ENCODE measurements at regions not wholly inside any gene's neighbourhood (a gene's known extent, or its start where the extent isn't known, plus 50 kb on each side); places are given as distances from the start of the nearest gene placed in this dataset.
"Not testable (repeated sequence)": the region's sequence is repeated elsewhere in the genome, so short reads cannot be mapped to it uniquely, and the experiment has no call there.

- not testable (repeated sequence) for H2BK120ac ChIP-seq (ENCODE audit: low read depth, low read length, poor library complexity, severe bottlenecking); H2BK5ac ChIP-seq (ENCODE audit: insufficient read length, low read length); H4K8ac ChIP-seq (replicated peaks; ENCODE audit: insufficient read length, low read depth, low read length); H3K23me2 ChIP-seq (ENCODE audit: insufficient read length, low read depth, low read length, poor library complexity, severe bottlenecking); H3K4me3 Mint-ChIP-seq; H4K91ac ChIP-seq (ENCODE audit: insufficient read length, low read depth, low read length); H3K27ac ChIP-seq (ENCODE audit: insufficient read length, low read depth, low read length); H3K23ac ChIP-seq (ENCODE audit: insufficient read length, low read depth, low read length); H3T11ph ChIP-seq (ENCODE audit: low read length); H3K9me3 ChIP-seq (ENCODE audit: control insufficient read depth, low read depth, low read length); H3K14ac ChIP-seq (ENCODE audit: insufficient read depth, low read length); H3K4me1 Mint-ChIP-seq; H3K27me3 ChIP-seq (ENCODE audit: insufficient read depth, low read length); H2AFZ ChIP-seq (ENCODE audit: low read length); H3K36me3 Mint-ChIP-seq (ENCODE audit: insufficient read depth in 1 of 3, low read depth in 3 of 3); H3K9ac ChIP-seq (ENCODE audit: extremely low read depth, insufficient read length, low read length); H3K9me3 Mint-ChIP-seq; H3K4ac ChIP-seq (ENCODE audit: low read depth, low read length); H3K27ac Mint-ChIP-seq; H2BK12ac ChIP-seq (ENCODE audit: insufficient read length, low read depth, low read length); H2BK20ac ChIP-seq (ENCODE audit: low read depth, low read length, poor library complexity, severe bottlenecking); H3K4me1 ChIP-seq (ENCODE audit: insufficient read depth, low read length); H4K20me1 ChIP-seq (ENCODE audit: control insufficient read depth, insufficient read depth, insufficient read length); H3K79me2 ChIP-seq (ENCODE audit: insufficient read depth, low read length); H3K4me2 ChIP-seq (ENCODE audit: insufficient read depth, insufficient read length, low read length); H3K56ac ChIP-seq (ENCODE audit: insufficient read length, low read depth, low read length); H3K79me1 ChIP-seq (ENCODE audit: insufficient read depth, low read depth, low read length, poor library complexity, severe bottlenecking); H4K5ac ChIP-seq (ENCODE audit: insufficient read length, low read depth, low read length); H2BK15ac ChIP-seq (ENCODE audit: low read depth, low read length); H3K18ac ChIP-seq (ENCODE audit: insufficient read length, low read depth, low read length); H2AK5ac ChIP-seq (ENCODE audit: insufficient read length, low read length); H3K27me3 Mint-ChIP-seq (ENCODE audit: low read depth); DNase-seq
- no CpG with 5 or more reads among the region's 2 CpGs for WGBS (ENCODE audit: extremely low coverage, insufficient read length, low lambda C conversion rate)
Observed at GRCh38 chr3:48101301-48101650, 85.1 kb upstream of the MAP4 start.
